WTC11 (cell line): ENCODE measurements at regions not wholly inside any gene's neighbourhood (a gene's known extent, or its start where the extent isn't known, plus 50 kb on each side); places are given as distances from the start of the nearest gene placed in this dataset.

Experiments used
- ATAC-seq: fragments of 200-7000 bp; cut with Tn5 transposase; 2 replicates; pipeline ENCODE4 v1.10.0; 2021; ENCODE audit warnings: mild to moderate bottlenecking, moderate library complexity
- CTCF ChIA-PET: fragments of 300-600 bp; sonication (Branson Sonifier 250); formaldehyde crosslinking; loops from one replicate; lab custom pipeline; 2021; ENCODE audit warnings: antibody characterized with exemption; lab: Charles Lee
- POLR2A ChIA-PET: fragments of 350-600 bp; sonication (Branson Sonifier 250); formaldehyde crosslinking; loops from one replicate; lab custom pipeline; 2021; ENCODE audit warnings: antibody characterized with exemption; lab: Charles Lee
- DNase-seq: peaks from one replicate; pipeline ENCODE4 v3.0.0; 2021; ENCODE audit warnings: low spot score
- H3K27ac Mint-ChIP-seq: 2 replicates; pipeline ENCODE4 v1.8.0; 2021; ENCODE audit warnings: mixed read lengths
- H3K27me3 Mint-ChIP-seq: 2 replicates; pipeline ENCODE4 v1.8.0; 2021; ENCODE audit warnings: low read depth, mild to moderate bottlenecking, moderate library complexity, mixed read lengths
- H3K36me3 Mint-ChIP-seq: 2 replicates; pipeline ENCODE4 v1.8.0; 2021; ENCODE audit warnings: mixed read lengths
- H3K4me1 Mint-ChIP-seq: 2 replicates; pipeline ENCODE4 v1.8.0; 2022; ENCODE audit warnings: mixed read lengths
- H3K4me3 Mint-ChIP-seq: 2 replicates; pipeline ENCODE4 v1.8.0; 2021; ENCODE audit warnings: mild to moderate bottlenecking, moderate library complexity, mixed read lengths
- H3K9me3 Mint-ChIP-seq: 2 replicates; pipeline ENCODE4 v1.8.0; 2021; ENCODE audit warnings: mixed read lengths
- AR ChIP-seq: fragments of 250-450 bp; sonication (Bioruptor Pico); IDR thresholded peaks from 2 replicates; pipeline ENCODE4 v1.9.0; 2021; ENCODE audit warnings: mild to moderate bottlenecking
- ARID4B ChIP-seq: sonication (generic); formaldehyde crosslinking; IDR thresholded peaks from 2 replicates; pipeline ENCODE4 v1.8.0; 2023; ENCODE audit warnings: missing genetic modification reagents, mild to moderate bottlenecking, borderline replicate concordance
- ATF1 ChIP-seq: sonication (generic); formaldehyde crosslinking; IDR thresholded peaks from 2 replicates; pipeline ENCODE4 v1.8.1; 2023; ENCODE audit warnings: mild to moderate bottlenecking, moderate library complexity, missing genetic modification reagents
- ATF6 ChIP-seq: sonication (generic); formaldehyde crosslinking; IDR thresholded peaks from 2 replicates; pipeline ENCODE4 v1.8.1; 2023; ENCODE audit warnings: mild to moderate bottlenecking, missing genetic modification reagents
- CDX4 ChIP-seq: fragments of 250-450 bp; sonication (Bioruptor Pico); IDR thresholded peaks from 2 replicates; pipeline ENCODE4 v1.9.0; 2021; ENCODE audit warnings: moderate library complexity, mild to moderate bottlenecking, inconsistent platforms, borderline replicate concordance
- CREB1 ChIP-seq: sonication (generic); formaldehyde crosslinking; IDR thresholded peaks from 2 replicates; pipeline ENCODE4 v1.8.0; 2023; ENCODE audit warnings: mild to moderate bottlenecking, missing genetic modification reagents
- ESRRA ChIP-seq: sonication (generic); formaldehyde crosslinking; IDR thresholded peaks from 2 replicates; pipeline ENCODE4 v1.8.1; 2022; ENCODE audit warnings: mild to moderate bottlenecking, missing genetic modification reagents, borderline replicate concordance
- GABPB1 ChIP-seq: sonication (generic); formaldehyde crosslinking; IDR thresholded peaks from 2 replicates; pipeline ENCODE4 v1.8.1; 2023; ENCODE audit warnings: mild to moderate bottlenecking, missing genetic modification reagents
- HMGXB4 ChIP-seq: sonication (generic); formaldehyde crosslinking; IDR thresholded peaks from 2 replicates; pipeline ENCODE4 v1.8.1; 2023; ENCODE audit warnings: mild to moderate bottlenecking, moderate library complexity, missing genetic modification reagents
- MAX ChIP-seq: sonication (generic); formaldehyde crosslinking; IDR thresholded peaks from 2 replicates; pipeline ENCODE4 v1.8.0; 2022; ENCODE audit warnings: mild to moderate bottlenecking, missing genetic modification reagents
- MXD4 ChIP-seq: fragments of 250-450 bp; sonication (Bioruptor Pico); IDR thresholded peaks from 2 replicates; pipeline ENCODE4 v1.8.0; 2021; ENCODE audit warnings: mild to moderate bottlenecking, moderate library complexity, borderline replicate concordance
- NR1H2 ChIP-seq: sonication (generic); formaldehyde crosslinking; IDR thresholded peaks from 2 replicates; pipeline ENCODE4 v1.9.0; 2021; ENCODE audit warnings: mild to moderate bottlenecking, moderate library complexity, missing genetic modification reagents
- PRDM15 ChIP-seq: sonication (generic); formaldehyde crosslinking; IDR thresholded peaks from 2 replicates; pipeline ENCODE4 v1.8.0; 2022; ENCODE audit warnings: missing genetic modification reagents
- PRRX2 ChIP-seq: fragments of 250-450 bp; sonication (Bioruptor Pico); IDR thresholded peaks from 2 replicates; pipeline ENCODE4 v1.8.0; 2021; ENCODE audit warnings: mild to moderate bottlenecking
- SMAD4 ChIP-seq: sonication (generic); formaldehyde crosslinking; IDR thresholded peaks from 2 replicates; pipeline ENCODE4 v1.8.0; 2022; ENCODE audit warnings: mild to moderate bottlenecking, missing genetic modification reagents
- SOX15 ChIP-seq: fragments of 250-450 bp; sonication (Bioruptor Pico); IDR thresholded peaks from 2 replicates; pipeline ENCODE4 v1.9.0; 2021; ENCODE audit warnings: mild to moderate bottlenecking
- ZNF263 ChIP-seq: sonication (generic); formaldehyde crosslinking; IDR thresholded peaks from 2 replicates; pipeline ENCODE4 v1.8.1; 2022; ENCODE audit warnings: low read depth, mild to moderate bottlenecking, moderate library complexity, missing genetic modification reagents
- ZNF416 ChIP-seq: fragments of 250-450 bp; sonication (Bioruptor Pico); IDR thresholded peaks from 2 replicates; pipeline ENCODE4 v1.9.0; 2021; ENCODE audit warnings: mild to moderate bottlenecking, inconsistent platforms

- no peak for ATAC-seq
- H3K36me3 Mint-ChIP-seq: peaks cover 8% of the 10 kb centered on the region
- ChIA-PET CTCF (interaction anchor here (1.2 to 1.4 kb wide), 3 partner anchors 15 to 256 kb away, joined by 3 read pairs; partner anchors contain the start of gene SPO11), POLR2A (no interaction called here)
- peaks cover 20% of the 10 kb centered on the region for H3K4me1 Mint-ChIP-seq
- no peak overlapping the region for H3K4me3 Mint-ChIP-seq
- no peak for DNase-seq
- no peak for TF ChIP-seq ESRRA (CRISPR knock-in tag)
- no peak for TF ChIP-seq ATF6
- no peak for TF ChIP-seq ZNF263 (CRISPR knock-in tag)
- TF ChIP-seq CDX4: no peak
- no peak for TF ChIP-seq ATF1 (CRISPR knock-in tag)
- peaks cover 48% of the 10 kb centered on the region for H3K9me3 Mint-ChIP-seq
- no peak overlapping the region for H3K27ac Mint-ChIP-seq
- H3K27me3 Mint-ChIP-seq: peaks cover 23% of the 10 kb centered on the region
Observed at GRCh38 chr20:57076152-57076652, 190.2 kb downstream of the BMP7 start.

- POLR2A ChIA-PET: no interaction called here
- H3K27me3 Mint-ChIP-seq: peaks cover 16% of the 10 kb centered on the region
- peaks cover 48% of the 10 kb centered on the region for H3K9me3 Mint-ChIP-seq
- H3K36me3 Mint-ChIP-seq: peaks cover 8% of the 10 kb centered on the region
- peaks cover 12% of the 10 kb centered on the region for H3K4me1 Mint-ChIP-seq
- DNase-seq (no peak), ATAC-seq (no peak)
- H3K4me3 Mint-ChIP-seq: no peak overlapping the region
- CTCF ChIA-PET: interaction anchor here (1.2 to 1.4 kb wide), 3 partner anchors 16 to 255 kb away, joined by 3 read pairs; partner anchors contain the start of gene SPO11
- H3K27ac Mint-ChIP-seq: no peak overlapping the region
- TF ChIP-seq MAX (CRISPR knock-in tag) (no peak), SOX15 (no peak), GABPB1 (CRISPR knock-in tag) (no peak), NR1H2 (no peak), AR (CRISPR knock-in tag) (no peak), ARID4B (CRISPR knock-in tag) (no peak), CREB1 (CRISPR knock-in tag) (no peak), SMAD4 (CRISPR knock-in tag) (no peak), PRDM15 (CRISPR knock-in tag) (no peak), ATF1 (CRISPR knock-in tag) (no peak), MXD4 (no peak), ZNF416 (CRISPR knock-in tag) (no peak), HMGXB4 (CRISPR knock-in tag) (no peak), PRRX2 (CRISPR knock-in tag) (no peak)
Observed at GRCh38 chr20:57076951-57077350, 189.5 kb downstream of the BMP7 start.
